ENCODE measurements at regions not wholly inside any gene's neighbourhood (a gene's known extent, or its start where the extent isn't known, plus 50 kb on each side); places are given as distances from the start of the nearest gene placed in this dataset.

DNA sequence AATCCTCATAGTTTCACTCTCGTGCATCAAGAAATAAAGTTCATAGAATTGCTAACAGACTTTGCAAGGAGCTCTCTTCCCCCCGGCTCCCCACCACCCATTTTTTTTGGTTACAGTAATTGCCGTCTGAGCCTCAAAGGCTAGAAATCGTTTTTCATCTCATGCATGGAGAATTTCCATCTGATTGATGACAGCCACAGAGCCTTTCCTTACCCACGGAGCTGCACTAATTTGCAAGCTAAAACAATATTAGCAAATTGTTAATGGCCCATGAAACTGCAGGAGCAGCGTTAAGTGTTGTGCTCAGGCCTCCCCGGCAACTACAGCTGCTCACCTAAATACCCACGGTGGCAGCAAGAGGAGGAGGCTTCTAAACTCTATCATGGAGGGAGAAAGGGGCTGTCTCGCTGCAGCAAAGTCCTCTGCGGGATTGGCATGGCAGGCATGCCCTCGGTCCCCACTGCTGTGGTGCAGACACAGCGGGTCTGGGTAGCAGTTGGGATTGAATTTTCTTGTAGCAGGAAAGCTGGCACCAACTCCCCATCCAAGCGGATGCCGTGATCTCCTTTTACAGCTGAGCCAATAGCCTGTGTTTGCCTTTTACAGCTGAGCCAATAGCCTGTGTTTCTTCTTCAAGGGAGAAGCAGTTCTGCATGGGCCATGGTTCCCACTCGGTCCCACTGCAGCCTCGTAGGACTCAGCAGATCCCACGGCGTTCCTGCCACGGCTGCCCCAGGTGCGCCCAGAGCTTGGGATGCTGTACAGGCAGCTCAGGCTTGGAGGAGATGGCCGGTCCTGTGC lies 412.3 kb downstream of the BRD1 start:
- Histone ChIP-seq H3K79me2 (ENCODE audit: low read length) (no peaks in the 10 kb centered on the region), H3K9me2 (replicated peaks; ENCODE audit: insufficient read depth, low read length) (no peaks in the 10 kb centered on the region), H3K9me3 (replicated peaks; ENCODE audit: insufficient read depth, low read length) (no peaks in the 10 kb centered on the region), H3K4me3 (ENCODE audit: low read length) (no peak overlapping the region), H3K4me2 (ENCODE audit: low read depth, low read length) (no peak overlapping the region), H3K9ac (ENCODE audit: low read length) (no peak overlapping the region), H3K36me3 (replicated peaks; ENCODE audit: insufficient read depth, low read length) (no peaks in the 10 kb centered on the region), H4K20me1 (ENCODE audit: insufficient read depth, low read length) (no peaks in the 10 kb centered on the region), H3K27ac (ENCODE audit: low read length) (no peak overlapping the region), H3K27me3 (replicated peaks; ENCODE audit: insufficient read depth, low read length) (no peaks in the 10 kb centered on the region), H3F3A (ENCODE audit: insufficient read depth, low read length) (no peaks in the 10 kb centered on the region), H3K4me1 (ENCODE audit: low read length) (no peaks in the 10 kb centered on the region), H2AFZ (ENCODE audit: low read length) (no peak overlapping the region)
- DNase-seq, result no peak
- TF ChIP-seq EZH2 (optimal IDR thresholded peaks at IDR 0.05; ENCODE audit: low read depth, low read length) (no peak), EZH2phosphoT487 (IDR thresholded peaks at IDR 0.05; ENCODE audit: low read length) (no peak), CTCF (IDR thresholded peaks at IDR 0.05; ENCODE audit: low read length) (no peak)

DNA sequence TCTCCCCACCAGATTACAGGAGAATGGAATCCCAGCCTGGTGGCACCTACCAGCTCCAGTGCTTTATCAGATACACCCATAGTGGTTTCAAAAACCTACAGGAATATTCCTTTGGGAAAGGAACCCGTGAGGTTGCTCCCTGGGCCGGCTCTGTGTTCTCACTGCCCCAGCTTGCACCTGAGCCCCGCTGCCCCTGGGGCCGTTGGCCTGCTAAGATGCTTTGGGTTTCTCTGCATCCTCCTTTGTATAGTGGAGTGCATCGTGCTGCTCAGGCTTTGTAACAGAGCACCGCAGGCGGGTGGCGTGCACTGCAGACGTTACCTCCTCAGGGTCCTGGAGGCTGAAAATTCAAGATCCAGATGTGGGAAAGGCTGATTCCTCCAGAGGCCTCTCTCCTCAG lies 414.1 kb downstream of the BRD1 start:
- H3K27ac ChIP-seq (ENCODE audit: low read length), result no peak overlapping the region
- H3K4me3 ChIP-seq (ENCODE audit: low read length), result no peak overlapping the region
- TF ChIP-seq EZH2 (optimal IDR thresholded peaks at IDR 0.05; ENCODE audit: low read depth, low read length), result no peak
- no peak for TF ChIP-seq CTCF (IDR thresholded peaks at IDR 0.05; ENCODE audit: low read length)
- no peak for TF ChIP-seq EZH2phosphoT487 (IDR thresholded peaks at IDR 0.05; ENCODE audit: low read length)

DNA sequence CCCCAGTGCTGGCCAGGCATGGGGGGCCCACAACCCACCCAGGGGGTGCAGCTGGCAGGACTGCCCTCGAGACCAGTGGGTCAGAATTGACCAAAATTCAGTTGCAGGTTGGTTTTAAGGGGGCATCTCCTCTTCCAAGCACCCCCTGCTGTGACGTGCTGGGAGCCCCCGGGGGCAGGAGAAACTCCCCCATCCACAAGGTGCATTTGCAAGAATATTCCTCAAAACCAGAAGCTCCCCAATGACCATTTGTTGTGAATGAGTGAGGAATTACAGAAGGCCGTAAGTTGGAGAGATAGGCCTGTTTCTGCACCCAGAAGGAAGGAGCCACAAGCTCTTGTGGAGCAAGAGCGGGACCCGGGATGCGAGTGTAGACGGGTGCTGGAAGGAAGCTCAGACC lies 414.5 kb downstream of the BRD1 start:
- no peak overlapping the region for H3K4me3 ChIP-seq (ENCODE audit: low read length)
- H3F3A ChIP-seq (ENCODE audit: insufficient read depth, low read length), result no peaks in the 10 kb centered on the region
- no peaks in the 10 kb centered on the region for H3K9me3 ChIP-seq (replicated peaks; ENCODE audit: insufficient read depth, low read length)
- no peak overlapping the region for H2AFZ ChIP-seq (ENCODE audit: low read length)
- H3K4me1 ChIP-seq (ENCODE audit: low read length), result no peaks in the 10 kb centered on the region
- H4K20me1 ChIP-seq (ENCODE audit: insufficient read depth, low read length), result no peaks in the 10 kb centered on the region
- no peaks in the 10 kb centered on the region for H3K36me3 ChIP-seq (replicated peaks; ENCODE audit: insufficient read depth, low read length)
- DNase-seq, result no peak
- no peaks in the 10 kb centered on the region for H3K79me2 ChIP-seq (ENCODE audit: low read length)
- H3K9me2 ChIP-seq (replicated peaks; ENCODE audit: insufficient read depth, low read length), result no peaks in the 10 kb centered on the region
- H3K9ac ChIP-seq (ENCODE audit: low read length), result no peak overlapping the region
- H3K27me3 ChIP-seq (replicated peaks; ENCODE audit: insufficient read depth, low read length), result no peaks in the 10 kb centered on the region
- H3K4me2 ChIP-seq (ENCODE audit: low read depth, low read length), result no peak overlapping the region
- TF ChIP-seq EZH2 (optimal IDR thresholded peaks at IDR 0.05; ENCODE audit: low read depth, low read length) (no peak), EZH2phosphoT487 (IDR thresholded peaks at IDR 0.05; ENCODE audit: low read length) (no peak), CTCF (IDR thresholded peaks at IDR 0.05; ENCODE audit: low read length) (no peak)
- no peak overlapping the region for H3K27ac ChIP-seq (ENCODE audit: low read length)

More for the DNA sequence above, 414.1 kb downstream of the BRD1 start:
- no peaks in the 10 kb centered on the region for H3K27me3 ChIP-seq (replicated peaks; ENCODE audit: insufficient read depth, low read length)
- no peaks in the 10 kb centered on the region for H3K4me1 ChIP-seq (ENCODE audit: low read length)
- H3K9me2 ChIP-seq (replicated peaks; ENCODE audit: insufficient read depth, low read length), result no peaks in the 10 kb centered on the region
- DNase-seq, result no peak
- H3F3A ChIP-seq (ENCODE audit: insufficient read depth, low read length), result no peaks in the 10 kb centered on the region
- no peaks in the 10 kb centered on the region for H3K36me3 ChIP-seq (replicated peaks; ENCODE audit: insufficient read depth, low read length)
- no peaks in the 10 kb centered on the region for H4K20me1 ChIP-seq (ENCODE audit: insufficient read depth, low read length)
- H3K9ac ChIP-seq (ENCODE audit: low read length), result no peak overlapping the region
- no peaks in the 10 kb centered on the region for H3K9me3 ChIP-seq (replicated peaks; ENCODE audit: insufficient read depth, low read length)
- no peaks in the 10 kb centered on the region for H3K79me2 ChIP-seq (ENCODE audit: low read length)
- no peak overlapping the region for H2AFZ ChIP-seq (ENCODE audit: low read length)
- no peak overlapping the region for H3K4me2 ChIP-seq (ENCODE audit: low read depth, low read length)

Data from MM.1S (cell line).